Eye (tissue), 1 donor: ENCODE measurements at regions not wholly inside any gene's neighbourhood (a gene's known extent, or its start where the extent isn't known, plus 50 kb on each side); places are given as distances from the start of the nearest gene placed in this dataset.
A peak's percentile ranks its signal among the peaks of the same experiment; 100 is the strongest.

Experiments used
- DNase-seq: peaks from one replicate; pipeline ENCODE4 v3.0.0-alpha.2; 2015

DNA sequence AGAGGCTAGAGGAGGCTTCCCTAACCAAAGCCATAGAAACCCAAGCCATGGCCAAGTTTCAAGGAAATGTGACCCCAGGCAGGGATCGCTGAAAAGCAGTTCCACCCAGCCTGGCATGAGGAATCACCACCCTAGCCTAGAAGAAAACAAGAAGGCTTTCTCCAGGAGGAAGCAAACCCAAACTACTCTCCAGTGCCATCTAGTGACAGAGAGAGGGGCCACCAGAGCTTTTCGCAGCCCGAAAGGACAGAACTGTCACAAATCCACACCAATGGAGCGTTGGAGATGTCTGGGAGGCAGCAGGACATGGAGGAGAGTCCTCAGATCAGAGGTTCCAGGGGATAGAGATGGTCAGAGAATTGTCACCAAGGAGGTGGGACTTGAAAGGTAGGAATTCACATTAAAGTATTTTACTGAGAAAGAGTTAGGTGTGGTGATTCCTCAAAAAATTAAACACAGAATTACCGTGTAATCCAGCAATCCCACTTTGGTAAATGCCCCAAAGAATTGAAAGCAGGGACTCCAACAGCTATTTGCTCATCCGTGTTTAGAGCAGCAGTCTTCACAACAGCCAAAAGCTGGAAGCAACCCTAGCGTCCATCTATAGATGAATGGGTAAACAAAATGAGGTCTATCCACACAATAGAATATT is 67.3 kb upstream of the NUP50 start:
- DNase-seq = peak; percentile 92

DNA sequence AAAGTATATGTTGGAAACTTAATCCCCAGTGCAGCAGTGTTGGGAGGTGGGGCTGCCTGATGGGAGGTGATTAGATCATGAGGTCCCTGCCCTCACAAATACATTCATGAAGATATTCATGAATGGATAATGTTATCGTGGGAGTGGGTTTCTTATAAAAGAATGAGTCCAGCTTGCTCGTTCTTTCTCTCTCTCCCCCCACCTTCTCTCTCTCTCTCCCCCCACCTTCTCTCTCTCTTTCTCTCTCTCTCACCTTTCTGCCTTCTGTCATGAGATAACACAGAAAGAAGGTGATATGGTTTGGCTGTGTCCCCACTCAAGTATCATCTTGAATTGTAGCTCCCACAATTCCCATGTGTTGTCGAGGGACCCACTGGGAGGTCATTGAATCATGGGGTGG is 66.7 kb upstream of the NUP50 start:
- DNase-seq = no peak

DNA sequence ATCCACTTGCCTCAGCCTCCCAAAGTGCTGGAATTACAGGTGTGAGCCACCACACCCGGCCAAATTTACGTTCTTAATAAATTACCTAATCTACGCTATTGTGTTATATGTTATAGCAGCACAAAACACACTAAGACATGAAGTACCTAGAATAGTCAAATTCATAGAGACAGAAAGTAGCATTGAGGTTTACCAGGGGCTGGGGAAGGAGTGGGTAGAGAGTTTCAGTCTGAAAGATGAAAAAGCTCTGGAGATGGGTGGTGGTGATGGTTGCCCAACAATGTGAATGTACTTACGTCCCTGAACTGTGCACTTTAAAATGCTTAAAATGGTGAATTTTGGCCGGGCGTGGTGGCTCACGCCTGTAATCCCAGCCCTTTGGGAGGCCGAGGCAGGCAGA is 65.7 kb upstream of the NUP50 start:
- no peak for DNase-seq

DNA sequence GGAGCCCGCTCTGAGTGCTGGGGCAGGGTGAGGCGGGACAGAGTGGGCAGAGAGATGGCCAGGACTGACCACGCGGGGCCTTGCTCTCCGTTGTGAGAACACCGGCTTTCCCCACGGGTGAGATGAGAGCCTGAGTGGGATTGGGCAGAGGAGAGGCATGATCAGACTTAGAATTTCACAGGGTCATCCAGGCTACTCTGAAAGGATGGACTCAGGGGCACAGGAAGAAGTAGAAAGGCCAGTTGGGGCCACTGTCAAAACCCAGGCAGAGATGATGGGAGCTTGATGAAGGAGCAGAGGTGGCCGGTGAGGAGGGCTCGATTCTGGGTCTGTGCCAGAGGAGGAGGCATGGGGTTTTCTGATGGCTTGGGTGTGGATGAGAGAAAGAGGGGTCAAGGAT is 63.8 kb upstream of the NUP50 start:
- no peak for DNase-seq

DNA sequence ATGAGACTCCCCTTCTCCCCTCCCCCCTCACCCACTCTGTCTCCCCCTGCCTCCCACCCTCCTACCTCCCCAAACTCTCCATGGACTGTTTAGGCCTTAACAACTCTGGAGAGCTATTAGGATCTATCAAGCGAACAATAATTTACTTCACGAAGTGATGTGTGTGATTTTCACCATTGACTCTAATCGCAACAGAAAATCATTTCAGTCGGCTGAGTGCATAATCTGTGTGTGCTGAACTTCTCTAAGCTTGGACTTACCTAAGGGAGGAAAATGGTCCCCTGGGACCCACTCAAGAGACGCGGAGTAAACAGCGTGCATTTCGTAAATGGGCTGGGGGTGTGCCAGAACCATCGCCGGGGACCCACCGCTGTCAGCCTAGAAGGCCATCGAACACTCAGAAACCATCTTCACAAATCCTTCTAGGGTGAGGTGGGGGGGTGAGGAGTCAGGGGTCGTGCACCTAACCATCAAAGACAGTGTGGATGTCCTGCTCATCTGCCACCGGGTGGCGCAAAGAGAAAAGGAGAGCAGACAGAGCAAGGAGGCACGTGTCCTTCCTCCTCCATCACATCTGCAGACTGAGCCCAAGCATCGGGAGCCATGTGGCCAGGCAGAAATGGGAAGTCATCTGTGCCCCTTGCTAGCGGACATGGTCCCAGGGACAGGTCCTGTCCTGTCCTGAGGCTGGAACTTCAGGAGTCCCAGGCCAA is 62.1 kb upstream of the NUP50 start:
- peak; percentile 80 for DNase-seq

DNA sequence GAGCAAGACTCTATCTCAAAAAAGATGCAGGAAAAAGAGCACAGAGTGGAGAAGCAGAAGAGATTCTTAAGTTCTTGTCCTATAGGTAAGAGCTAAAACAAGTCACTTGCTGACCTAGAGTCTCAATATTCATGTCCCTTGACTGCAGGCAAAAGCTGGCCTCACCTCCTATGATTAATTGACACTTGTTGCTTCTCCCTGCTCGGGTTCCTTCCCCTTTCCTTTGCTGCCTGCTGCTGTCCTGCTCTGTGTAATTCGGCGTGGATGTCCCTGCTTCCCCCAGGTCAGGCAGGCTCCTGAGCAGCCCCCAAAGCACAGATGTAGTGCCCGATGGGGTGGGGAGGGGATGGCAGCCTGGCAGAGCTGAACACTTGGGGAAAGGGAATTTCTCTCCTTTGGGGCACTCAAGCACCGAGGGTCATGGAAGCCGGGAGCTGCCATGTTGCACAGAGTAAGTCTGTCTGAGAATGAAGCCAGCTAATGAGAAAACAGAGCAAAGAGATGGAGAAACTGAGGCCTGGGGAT is 60.8 kb upstream of the NUP50 start:
- DNase-seq = no peak

DNA sequence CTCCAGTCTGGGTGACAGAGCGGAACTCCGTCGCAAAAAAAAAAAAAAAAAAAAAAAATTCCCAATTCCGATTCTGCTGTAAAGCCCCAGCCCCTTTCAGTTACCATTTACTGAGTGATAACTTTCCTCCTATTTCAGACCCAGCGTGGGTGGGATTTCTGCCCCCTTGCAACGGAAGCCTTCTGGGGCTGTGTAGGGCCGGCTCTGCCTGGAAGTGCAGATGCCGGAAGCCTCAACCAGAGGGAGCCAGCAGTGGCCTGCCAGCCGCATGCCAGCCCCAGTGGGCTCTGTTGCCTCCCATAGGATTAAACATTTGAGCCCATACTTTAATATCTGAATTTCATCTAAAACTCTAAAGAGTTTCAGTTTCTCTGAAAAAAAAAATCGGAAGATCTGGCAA is 60.0 kb upstream of the NUP50 start:
- DNase-seq = no peak

DNA sequence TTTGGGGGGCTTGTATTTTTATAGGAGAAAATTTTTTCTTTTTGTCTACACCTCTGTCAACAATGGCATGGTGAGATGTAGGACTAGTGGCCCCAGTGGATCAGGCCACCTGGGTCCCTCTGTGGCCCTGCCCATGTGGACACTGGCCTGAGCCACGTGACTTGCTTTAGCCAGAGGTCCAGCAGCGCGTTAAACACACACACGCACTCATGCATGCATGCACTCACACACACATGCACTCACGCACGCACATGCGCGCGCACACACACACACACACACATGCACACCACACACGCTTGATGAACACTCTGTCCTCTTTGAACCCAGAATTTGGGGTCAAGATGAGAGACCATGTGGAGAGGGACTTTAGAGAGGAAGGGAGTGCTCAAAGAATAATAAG is 59.4 kb upstream of the NUP50 start:
- no peak for DNase-seq

DNA sequence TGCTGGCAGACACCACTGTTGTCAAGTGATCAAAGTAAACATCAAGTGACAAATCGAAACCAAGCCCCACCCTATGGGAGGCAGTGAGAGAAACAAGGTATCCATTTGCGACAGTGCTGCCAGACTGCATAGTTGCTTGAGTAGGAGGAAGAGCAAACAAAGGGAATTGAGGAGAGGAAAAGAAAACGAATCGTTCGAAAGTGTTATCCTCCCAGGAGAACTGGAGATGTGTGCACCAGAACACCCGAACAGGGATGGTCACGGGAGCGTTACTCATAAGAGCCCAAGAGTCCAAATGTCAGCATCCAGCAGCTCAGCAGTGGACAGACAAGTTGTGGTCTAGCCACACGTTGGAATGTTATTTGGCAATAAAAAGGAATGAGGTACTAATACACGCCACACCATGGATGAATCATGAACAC is 58.4 kb upstream of the NUP50 start:
- no peak for DNase-seq

DNA sequence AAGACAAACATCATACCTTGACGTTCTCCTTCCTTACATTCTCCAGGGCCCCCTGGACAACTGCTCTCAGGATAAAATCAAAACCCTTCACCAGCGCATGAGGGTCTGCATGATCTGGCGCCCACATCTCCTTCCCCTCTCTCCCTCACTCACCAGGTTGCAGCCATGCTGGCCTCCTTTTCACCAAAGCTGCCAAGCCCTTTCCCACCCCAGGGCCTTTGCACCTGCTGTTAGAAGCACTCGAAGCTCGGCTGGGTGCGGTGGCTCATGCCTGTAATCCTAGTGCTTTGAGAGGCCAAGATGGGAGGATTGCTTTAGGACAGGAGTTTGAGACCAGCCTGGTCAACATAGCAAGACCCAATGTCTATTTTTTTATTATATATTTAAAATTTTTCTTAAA is 56.1 kb upstream of the NUP50 start:
- no peak for DNase-seq

DNA sequence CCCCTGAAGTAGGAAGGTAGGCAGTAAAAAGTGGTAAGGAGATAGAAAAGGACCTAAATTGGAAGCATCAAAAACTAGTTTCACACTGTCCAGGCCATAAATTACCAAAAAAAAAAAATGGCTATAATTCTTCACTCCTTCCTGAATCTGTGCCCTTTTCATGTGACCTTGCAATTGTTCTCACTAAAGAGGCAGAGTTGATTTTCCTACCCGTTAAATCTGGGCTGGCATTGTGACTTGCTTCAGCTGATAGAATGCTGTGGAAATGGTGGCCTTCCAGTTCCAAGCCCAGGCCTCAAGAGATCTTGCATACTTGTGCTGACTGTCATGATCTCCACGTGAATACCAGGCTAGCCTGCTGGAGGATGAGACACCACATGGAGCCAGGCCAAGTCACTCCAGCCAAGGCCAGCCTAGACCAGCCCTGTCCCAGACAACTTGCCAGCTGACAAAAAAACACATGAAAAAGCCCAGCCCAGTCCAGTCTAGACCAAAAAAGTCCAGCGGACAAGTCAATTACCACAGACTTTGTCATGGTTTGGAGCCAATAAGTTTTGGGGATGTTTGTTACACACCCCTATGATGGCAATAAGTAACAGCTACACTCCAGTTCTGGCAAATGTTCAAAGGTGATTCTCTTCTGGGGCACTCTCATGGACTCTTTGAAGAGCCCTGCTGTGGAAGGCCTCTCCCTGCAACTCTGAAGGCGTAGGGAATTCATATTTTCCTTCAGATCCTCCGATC is 51.4 kb upstream of the NUP50 start:
- DNase-seq = no peak
